ENCODE measurements at regions not wholly inside any gene's neighbourhood (a gene's known extent, or its start where the extent isn't known, plus 50 kb on each side); places are given as distances from the start of the nearest gene placed in this dataset.

- H3K27ac ChIP-seq (ENCODE audit: low read depth, low read length) = no peak overlapping the region
- no peaks in the 10 kb centered on the region for H3K9me2 ChIP-seq (replicated peaks; ENCODE audit: insufficient read depth, low read length)
- no peaks in the 10 kb centered on the region for H3K79me2 ChIP-seq (ENCODE audit: insufficient read depth, low read length)
- H4K20me1 ChIP-seq (ENCODE audit: low read depth, low read length) = no peaks in the 10 kb centered on the region
- no peak overlapping the region for H3K4me2 ChIP-seq (ENCODE audit: low read depth, low read length, poor library complexity, severe bottlenecking)
- no peak overlapping the region for H3K4me3 ChIP-seq (ENCODE audit: insufficient read depth, low read length, poor library complexity, severe bottlenecking)
- H3K9ac ChIP-seq (ENCODE audit: low read length) = no peak overlapping the region
- no peaks in the 10 kb centered on the region for H3K9me3 ChIP-seq (ENCODE audit: insufficient read depth, low read length)
- no peaks in the 10 kb centered on the region for H3F3A ChIP-seq (ENCODE audit: insufficient read depth)
- H3K27me3 ChIP-seq (ENCODE audit: low read length) = no peaks in the 10 kb centered on the region
- H2AFZ ChIP-seq (ENCODE audit: low read depth, low read length, severe bottlenecking) = no peak overlapping the region
- TF ChIP-seq, protein P1, sequence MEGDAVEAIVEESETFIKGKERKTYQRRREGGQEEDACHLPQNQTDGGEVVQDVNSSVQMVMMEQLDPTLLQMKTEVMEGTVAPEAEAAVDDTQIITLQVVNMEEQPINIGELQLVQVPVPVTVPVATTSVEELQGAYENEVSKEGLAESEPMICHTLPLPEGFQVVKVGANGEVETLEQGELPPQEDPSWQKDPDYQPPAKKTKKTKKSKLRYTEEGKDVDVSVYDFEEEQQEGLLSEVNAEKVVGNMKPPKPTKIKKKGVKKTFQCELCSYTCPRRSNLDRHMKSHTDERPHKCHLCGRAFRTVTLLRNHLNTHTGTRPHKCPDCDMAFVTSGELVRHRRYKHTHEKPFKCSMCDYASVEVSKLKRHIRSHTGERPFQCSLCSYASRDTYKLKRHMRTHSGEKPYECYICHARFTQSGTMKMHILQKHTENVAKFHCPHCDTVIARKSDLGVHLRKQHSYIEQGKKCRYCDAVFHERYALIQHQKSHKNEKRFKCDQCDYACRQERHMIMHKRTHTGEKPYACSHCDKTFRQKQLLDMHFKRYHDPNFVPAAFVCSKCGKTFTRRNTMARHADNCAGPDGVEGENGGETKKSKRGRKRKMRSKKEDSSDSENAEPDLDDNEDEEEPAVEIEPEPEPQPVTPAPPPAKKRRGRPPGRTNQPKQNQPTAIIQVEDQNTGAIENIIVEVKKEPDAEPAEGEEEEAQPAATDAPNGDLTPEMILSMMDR (IDR thresholded peaks at IDR 0.05; ENCODE audit: insufficient read depth, low read length, poor library complexity, severe bottlenecking) = no peak
- TF ChIP-seq EZH2phosphoT487 (conservative IDR thresholded peaks at IDR 0.05; ENCODE audit: low read length) = no peak
- no peaks in the 10 kb centered on the region for H3K36me3 ChIP-seq (ENCODE audit: low read length)
These were observed 147.4 kb upstream of the FTMT start for GRCh38 chr5:121704291-121704690.

DNA sequence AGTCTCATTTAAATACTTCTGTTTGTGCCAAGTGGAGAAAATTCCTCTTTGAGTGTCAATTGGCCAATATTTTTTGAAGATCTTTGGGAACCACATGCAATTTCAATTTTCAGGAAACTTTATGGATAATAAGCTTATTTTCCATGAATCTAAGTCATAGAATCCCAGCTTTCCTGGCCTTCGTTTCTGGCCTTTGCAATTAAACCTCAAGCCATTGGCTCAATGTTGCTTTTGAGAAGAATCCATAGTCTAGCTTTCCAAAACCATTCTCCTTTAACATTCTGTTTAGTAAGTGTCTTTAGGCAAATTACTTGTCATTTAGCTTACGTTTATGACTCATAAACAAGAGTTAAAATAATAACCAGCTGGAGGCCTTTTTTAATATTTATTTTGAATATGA, 145.0 kb upstream of the FTMT start:
- Histone ChIP-seq H3K9ac (ENCODE audit: low read length) (no peak overlapping the region), H3K27ac (ENCODE audit: low read depth, low read length) (no peak overlapping the region), H3K36me3 (ENCODE audit: low read length) (no peaks in the 10 kb centered on the region), H3K27me3 (ENCODE audit: low read length) (no peaks in the 10 kb centered on the region), H3K9me3 (ENCODE audit: insufficient read depth, low read length) (no peaks in the 10 kb centered on the region), H4K20me1 (ENCODE audit: low read depth, low read length) (no peaks in the 10 kb centered on the region), H3K9me2 (replicated peaks; ENCODE audit: insufficient read depth, low read length) (no peaks in the 10 kb centered on the region), H3K79me2 (ENCODE audit: insufficient read depth, low read length) (no peaks in the 10 kb centered on the region), H3K4me2 (ENCODE audit: low read depth, low read length, poor library complexity, severe bottlenecking) (no peak overlapping the region), H3F3A (ENCODE audit: insufficient read depth) (no peaks in the 10 kb centered on the region), H2AFZ (ENCODE audit: low read depth, low read length, severe bottlenecking) (no peak overlapping the region), H3K4me3 (ENCODE audit: insufficient read depth, low read length, poor library complexity, severe bottlenecking) (no peak overlapping the region)
- TF ChIP-seq EZH2phosphoT487 (conservative IDR thresholded peaks at IDR 0.05; ENCODE audit: low read length) = no peak
- TF ChIP-seq, protein P1 (IDR thresholded peaks at IDR 0.05; ENCODE audit: insufficient read depth, low read length, poor library complexity, severe bottlenecking) = no peak

DNA sequence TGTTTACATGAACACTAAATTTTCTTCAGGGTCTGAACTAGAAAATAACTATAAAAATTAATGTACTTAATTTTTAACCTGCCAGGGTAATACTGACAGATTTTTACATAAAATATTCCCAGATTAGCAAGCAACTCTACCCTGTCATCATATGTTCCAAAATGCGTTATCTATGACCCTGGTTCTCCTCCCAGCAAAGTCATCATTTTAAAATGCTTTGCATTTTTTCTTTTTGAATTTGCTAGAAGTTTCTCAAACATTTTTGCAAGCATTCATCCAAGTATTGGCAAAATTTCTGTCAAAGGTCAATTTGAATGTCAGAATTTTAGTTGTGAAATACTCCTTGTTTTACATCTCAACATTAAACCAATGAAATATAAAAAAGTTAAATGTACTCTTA, 144.5 kb upstream of the FTMT start:
- Histone ChIP-seq H3K9me3 (ENCODE audit: insufficient read depth, low read length) (no peaks in the 10 kb centered on the region), H3K4me3 (ENCODE audit: insufficient read depth, low read length, poor library complexity, severe bottlenecking) (no peak overlapping the region), H3F3A (ENCODE audit: insufficient read depth) (no peaks in the 10 kb centered on the region), H4K20me1 (ENCODE audit: low read depth, low read length) (no peaks in the 10 kb centered on the region), H3K79me2 (ENCODE audit: insufficient read depth, low read length) (no peaks in the 10 kb centered on the region), H3K9ac (ENCODE audit: low read length) (no peak overlapping the region), H3K4me2 (ENCODE audit: low read depth, low read length, poor library complexity, severe bottlenecking) (no peak overlapping the region), H3K9me2 (replicated peaks; ENCODE audit: insufficient read depth, low read length) (no peaks in the 10 kb centered on the region), H2AFZ (ENCODE audit: low read depth, low read length, severe bottlenecking) (no peak overlapping the region), H3K36me3 (ENCODE audit: low read length) (no peaks in the 10 kb centered on the region), H3K27me3 (ENCODE audit: low read length) (no peaks in the 10 kb centered on the region), H3K27ac (ENCODE audit: low read depth, low read length) (no peak overlapping the region)
- no peak for TF ChIP-seq EZH2phosphoT487 (conservative IDR thresholded peaks at IDR 0.05; ENCODE audit: low read length)
- TF ChIP-seq, protein P1 (IDR thresholded peaks at IDR 0.05; ENCODE audit: insufficient read depth, low read length, poor library complexity, severe bottlenecking) = no peak

All from SU-DHL-6 (cell line).